HG03460 (cell line): ENCODE measurements at regions not wholly inside any gene's neighbourhood (a gene's known extent, or its start where the extent isn't known, plus 50 kb on each side); places are given as distances from the start of the nearest gene placed in this dataset.
"Not testable (repeated sequence)": the region's sequence is repeated elsewhere in the genome, so short reads cannot be mapped to it uniquely, and the experiment has no call there.

Source experiments
- ATAC-seq: cut with Tn5 transposase; IDR thresholded peaks from one replicate; pipeline ENCODE4 v1.9.1; 2021; ENCODE audit not compliant: unreplicated experiment

- ATAC-seq, result not testable (repeated sequence)
Measured at GRCh38 chr10:8415029-8415428, 360.5 kb downstream of the GATA3 start.

- ATAC-seq, result peak; percentile 63
Measured at GRCh38 chr10:8416192-8416701, 361.8 kb downstream of the GATA3 start.

GRCh38 chr10:8416760-8417159 is 362.3 kb downstream of the GATA3 start:
- no peak for ATAC-seq

GRCh38 chr10:8417631-8418030 is 363.1 kb downstream of the GATA3 start:
- no peak for ATAC-seq

- no peak for ATAC-seq
Measured at GRCh38 chr10:8418631-8419030, 364.1 kb downstream of the GATA3 start.

GRCh38 chr10:8420182-8420581 is 365.7 kb downstream of the GATA3 start:
- ATAC-seq, result no peak

- ATAC-seq, result no peak
Measured at GRCh38 chr10:8424555-8425211, 370.2 kb downstream of the GATA3 start.

- no peak for ATAC-seq
Measured at GRCh38 chr10:8428654-8429053, 374.2 kb downstream of the GATA3 start.

- no peak for ATAC-seq
Measured at GRCh38 chr10:8430321-8430720, 375.8 kb downstream of the GATA3 start.

- ATAC-seq, result no peak
Measured at GRCh38 chr10:8431511-8431910, 377.0 kb downstream of the GATA3 start.

GRCh38 chr10:8435186-8436055 is 380.9 kb downstream of the GATA3 start:
- ATAC-seq, result no peak

GRCh38 chr10:8437896-8438295 is 383.4 kb downstream of the GATA3 start:
- no peak for ATAC-seq

GRCh38 chr10:8438603-8439002 is 384.1 kb downstream of the GATA3 start:
- no peak for ATAC-seq

- ATAC-seq, result no peak
Measured at GRCh38 chr10:8439040-8439439, 384.6 kb downstream of the GATA3 start.

GRCh38 chr10:8444630-8445029 is 390.1 kb downstream of the GATA3 start:
- no peak for ATAC-seq

GRCh38 chr10:8445353-8445752 is 390.9 kb downstream of the GATA3 start:
- ATAC-seq, result no peak

- no peak for ATAC-seq
Measured at GRCh38 chr10:8449909-8450308, 395.4 kb downstream of the GATA3 start.

- ATAC-seq, result no peak
Measured at GRCh38 chr10:8453587-8453986, 399.1 kb downstream of the GATA3 start.

- no peak for ATAC-seq
Measured at GRCh38 chr10:8454357-8454756, 399.9 kb downstream of the GATA3 start.

- no peak for ATAC-seq
Measured at GRCh38 chr10:8455181-8455580, 400.7 kb downstream of the GATA3 start.

- no peak for ATAC-seq
Measured at GRCh38 chr10:8456386-8456785, 401.9 kb downstream of the GATA3 start.

- ATAC-seq, result no peak
Measured at GRCh38 chr10:8460626-8461025, 406.1 kb downstream of the GATA3 start.
